ENCODE measurements at regions not wholly inside any gene's neighbourhood (a gene's known extent, or its start where the extent isn't known, plus 50 kb on each side); places are given as distances from the start of the nearest gene placed in this dataset.

DNA sequence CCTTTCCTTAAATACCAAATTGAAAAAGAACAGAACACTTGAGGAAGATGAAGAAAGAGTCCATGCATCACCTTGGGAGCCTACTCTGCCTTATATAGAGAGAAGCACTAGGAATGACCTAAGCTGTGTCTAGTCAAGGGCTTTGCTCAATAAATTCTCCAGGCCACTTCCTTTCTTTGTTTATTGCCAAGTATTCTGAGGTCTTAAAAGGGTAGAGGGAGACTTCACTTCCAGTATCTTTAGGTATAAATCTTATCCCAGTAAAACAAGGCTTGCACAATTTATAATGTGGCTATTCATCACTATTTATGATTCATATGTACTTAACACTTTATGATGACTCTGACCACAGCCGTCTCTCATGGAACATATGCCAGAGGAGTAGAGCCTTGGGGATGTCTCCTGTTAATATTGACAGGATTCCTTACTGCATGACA lies 85.1 kb upstream of the ARHGAP5 start (continued):
- TF ChIP-seq, protein P1, sequence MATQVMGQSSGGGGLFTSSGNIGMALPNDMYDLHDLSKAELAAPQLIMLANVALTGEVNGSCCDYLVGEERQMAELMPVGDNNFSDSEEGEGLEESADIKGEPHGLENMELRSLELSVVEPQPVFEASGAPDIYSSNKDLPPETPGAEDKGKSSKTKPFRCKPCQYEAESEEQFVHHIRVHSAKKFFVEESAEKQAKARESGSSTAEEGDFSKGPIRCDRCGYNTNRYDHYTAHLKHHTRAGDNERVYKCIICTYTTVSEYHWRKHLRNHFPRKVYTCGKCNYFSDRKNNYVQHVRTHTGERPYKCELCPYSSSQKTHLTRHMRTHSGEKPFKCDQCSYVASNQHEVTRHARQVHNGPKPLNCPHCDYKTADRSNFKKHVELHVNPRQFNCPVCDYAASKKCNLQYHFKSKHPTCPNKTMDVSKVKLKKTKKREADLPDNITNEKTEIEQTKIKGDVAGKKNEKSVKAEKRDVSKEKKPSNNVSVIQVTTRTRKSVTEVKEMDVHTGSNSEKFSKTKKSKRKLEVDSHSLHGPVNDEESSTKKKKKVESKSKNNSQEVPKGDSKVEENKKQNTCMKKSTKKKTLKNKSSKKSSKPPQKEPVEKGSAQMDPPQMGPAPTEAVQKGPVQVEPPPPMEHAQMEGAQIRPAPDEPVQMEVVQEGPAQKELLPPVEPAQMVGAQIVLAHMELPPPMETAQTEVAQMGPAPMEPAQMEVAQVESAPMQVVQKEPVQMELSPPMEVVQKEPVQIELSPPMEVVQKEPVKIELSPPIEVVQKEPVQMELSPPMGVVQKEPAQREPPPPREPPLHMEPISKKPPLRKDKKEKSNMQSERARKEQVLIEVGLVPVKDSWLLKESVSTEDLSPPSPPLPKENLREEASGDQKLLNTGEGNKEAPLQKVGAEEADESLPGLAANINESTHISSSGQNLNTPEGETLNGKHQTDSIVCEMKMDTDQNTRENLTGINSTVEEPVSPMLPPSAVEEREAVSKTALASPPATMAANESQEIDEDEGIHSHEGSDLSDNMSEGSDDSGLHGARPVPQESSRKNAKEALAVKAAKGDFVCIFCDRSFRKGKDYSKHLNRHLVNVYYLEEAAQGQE (IDR thresholded peaks at IDR 0.05; ENCODE audit: low read depth, low read length) = no peak
- TF ChIP-seq, protein P2, sequence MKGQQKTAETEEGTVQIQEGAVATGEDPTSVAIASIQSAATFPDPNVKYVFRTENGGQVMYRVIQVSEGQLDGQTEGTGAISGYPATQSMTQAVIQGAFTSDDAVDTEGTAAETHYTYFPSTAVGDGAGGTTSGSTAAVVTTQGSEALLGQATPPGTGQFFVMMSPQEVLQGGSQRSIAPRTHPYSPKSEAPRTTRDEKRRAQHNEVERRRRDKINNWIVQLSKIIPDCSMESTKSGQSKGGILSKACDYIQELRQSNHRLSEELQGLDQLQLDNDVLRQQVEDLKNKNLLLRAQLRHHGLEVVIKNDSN (IDR thresholded peaks at IDR 0.05; ENCODE audit: borderline replicate concordance, low read depth) = no peak
- no peak for TF ChIP-seq ELF1 (IDR thresholded peaks at IDR 0.05)
- peak; percentile 81 for TF ChIP-seq RXRA (IDR thresholded peaks at IDR 0.05; ENCODE audit: borderline replicate concordance, low read depth)
- no peak for TF ChIP-seq TAF1 (IDR thresholded peaks at IDR 0.05; ENCODE audit: borderline replicate concordance, low read depth, low read length)
- TF ChIP-seq CHD2 (IDR thresholded peaks at IDR 0.05; ENCODE audit: low read length, partially characterized antibody) = no peak
- no peak for TF ChIP-seq YY1 (IDR thresholded peaks at IDR 0.05; ENCODE audit: low read depth)
- peak; percentile 70 for TF ChIP-seq FOXM1 (IDR thresholded peaks at IDR 0.05; ENCODE audit: low read depth)

DNA sequence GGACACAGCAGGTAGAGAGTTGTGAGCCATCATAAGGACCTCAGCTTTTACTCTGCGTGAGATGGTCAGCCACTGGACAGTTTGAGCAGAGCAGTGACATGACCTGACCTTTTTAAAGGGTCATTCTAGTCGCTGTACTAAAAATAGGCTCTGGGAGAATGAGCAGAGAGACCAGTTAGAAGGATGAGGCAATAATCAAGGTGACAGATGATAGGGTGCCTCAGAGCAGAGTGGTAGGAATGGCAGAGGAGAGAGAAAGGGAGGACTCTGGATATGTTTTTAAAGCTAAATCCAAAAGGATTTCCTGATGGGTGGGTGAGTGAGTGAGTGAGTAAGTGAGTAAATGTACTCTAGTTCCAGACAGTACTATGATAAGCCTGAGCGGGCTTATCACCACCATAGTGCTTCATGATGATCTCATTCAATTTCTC lies 83.6 kb upstream of the ARHGAP5 start:
- POLR2A ChIA-PET = no interaction called here
- no peaks in the 10 kb centered on the region for H3K27me3 ChIP-seq (ENCODE audit: insufficient read depth)
- no peaks in the 10 kb centered on the region for H3K9me3 ChIP-seq
- H3K4me2 ChIP-seq = no peak overlapping the region
- no peak overlapping the region for H3K9ac ChIP-seq
- no peak overlapping the region for H3K4me3 ChIP-seq (ENCODE audit: low read depth in 2 of 2, low read length in 1 of 2)
- no peak for DNase-seq
- CTCF ChIA-PET = interaction anchor here (1.3 to 1.6 kb wide), 2 partner anchors 16 to 260 kb away, joined by 3 to 5 read pairs; no protein-coding TSS in a partner anchor
- no peak overlapping the region for H2AFZ ChIP-seq (ENCODE audit: low read depth)
- H4K20me1 ChIP-seq (ENCODE audit: insufficient read depth) = no peaks in the 10 kb centered on the region
- H3K79me2 ChIP-seq (ENCODE audit: insufficient read depth) = no peaks in the 10 kb centered on the region
- H3K27ac ChIP-seq (ENCODE audit: low read depth in 2 of 2, low read length in 1 of 2) = no peak overlapping the region
- TF ChIP-seq JUND (IDR thresholded peaks at IDR 0.05) = no peak
- TF ChIP-seq, protein P3, sequence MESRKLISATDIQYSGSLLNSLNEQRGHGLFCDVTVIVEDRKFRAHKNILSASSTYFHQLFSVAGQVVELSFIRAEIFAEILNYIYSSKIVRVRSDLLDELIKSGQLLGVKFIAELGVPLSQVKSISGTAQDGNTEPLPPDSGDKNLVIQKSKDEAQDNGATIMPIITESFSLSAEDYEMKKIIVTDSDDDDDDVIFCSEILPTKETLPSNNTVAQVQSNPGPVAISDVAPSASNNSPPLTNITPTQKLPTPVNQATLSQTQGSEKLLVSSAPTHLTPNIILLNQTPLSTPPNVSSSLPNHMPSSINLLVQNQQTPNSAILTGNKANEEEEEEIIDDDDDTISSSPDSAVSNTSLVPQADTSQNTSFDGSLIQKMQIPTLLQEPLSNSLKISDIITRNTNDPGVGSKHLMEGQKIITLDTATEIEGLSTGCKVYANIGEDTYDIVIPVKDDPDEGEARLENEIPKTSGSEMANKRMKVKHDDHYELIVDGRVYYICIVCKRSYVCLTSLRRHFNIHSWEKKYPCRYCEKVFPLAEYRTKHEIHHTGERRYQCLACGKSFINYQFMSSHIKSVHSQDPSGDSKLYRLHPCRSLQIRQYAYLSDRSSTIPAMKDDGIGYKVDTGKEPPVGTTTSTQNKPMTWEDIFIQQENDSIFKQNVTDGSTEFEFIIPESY (IDR thresholded peaks at IDR 0.05; ENCODE audit: borderline replicate concordance, low read depth) = no peak
- TF ChIP-seq MEF2A (IDR thresholded peaks at IDR 0.05; ENCODE audit: borderline replicate concordance, low read depth) = no peak
- no peak for TF ChIP-seq RXRA (IDR thresholded peaks at IDR 0.05; ENCODE audit: borderline replicate concordance, low read depth)
- TF ChIP-seq, protein P4, sequence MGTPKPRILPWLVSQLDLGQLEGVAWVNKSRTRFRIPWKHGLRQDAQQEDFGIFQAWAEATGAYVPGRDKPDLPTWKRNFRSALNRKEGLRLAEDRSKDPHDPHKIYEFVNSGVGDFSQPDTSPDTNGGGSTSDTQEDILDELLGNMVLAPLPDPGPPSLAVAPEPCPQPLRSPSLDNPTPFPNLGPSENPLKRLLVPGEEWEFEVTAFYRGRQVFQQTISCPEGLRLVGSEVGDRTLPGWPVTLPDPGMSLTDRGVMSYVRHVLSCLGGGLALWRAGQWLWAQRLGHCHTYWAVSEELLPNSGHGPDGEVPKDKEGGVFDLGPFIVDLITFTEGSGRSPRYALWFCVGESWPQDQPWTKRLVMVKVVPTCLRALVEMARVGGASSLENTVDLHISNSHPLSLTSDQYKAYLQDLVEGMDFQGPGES (IDR thresholded peaks at IDR 0.05; ENCODE audit: low read depth, low read length) = no peak
- TF ChIP-seq SIN3A (IDR thresholded peaks at IDR 0.05; ENCODE audit: borderline replicate concordance, low read depth, low read length) = no peak
- TF ChIP-seq CHD2 (IDR thresholded peaks at IDR 0.05; ENCODE audit: low read length, partially characterized antibody) = no peak
- TF ChIP-seq, protein P1 (IDR thresholded peaks at IDR 0.05; ENCODE audit: low read depth, low read length) = no peak
- no peaks in the 10 kb centered on the region for H3K36me3 ChIP-seq (replicated peaks in 1 of 2; ENCODE audit: control insufficient read depth in 1 of 2, insufficient read depth in 2 of 2, low read length in 1 of 2)
- peaks cover 9 to 29% of the 10 kb centered on the region in 2 experiments; a peak in 3 of 4 replicates for H3K4me1 ChIP-seq (ENCODE audit: control insufficient read depth in 1 of 2, insufficient read depth in 2 of 2, low read depth in 1 of 2, low read length in 1 of 2)
- H3K9me2 ChIP-seq = no peaks in the 10 kb centered on the region
- 98% methylated on average over 3 of the region's 3 CpGs for WGBS (ENCODE audit: low lambda C conversion rate)
- peaks cover 5% of the 10 kb centered on the region for H3F3A ChIP-seq (replicated peaks; ENCODE audit: insufficient read depth)
